Mesodermal cell (in vitro differentiated cells): ENCODE measurements at regions not wholly inside any gene's neighbourhood (a gene's known extent, or its start where the extent isn't known, plus 50 kb on each side); places are given as distances from the start of the nearest gene placed in this dataset.

ENCODE experiments used
- H3K27ac ChIP-seq: 2 replicates; pipeline ENCODE4 v1.7.0; 2013; ENCODE audit warnings: mild to moderate bottlenecking, low read depth, low read length, moderate library complexity; ENCODE audit not compliant: severe bottlenecking
- H3K36me3 ChIP-seq: 2 replicates; pipeline ENCODE4 v1.7.1; 2013; ENCODE audit warnings: mild to moderate bottlenecking, low read length, moderate library complexity; ENCODE audit not compliant: control insufficient read depth, insufficient read depth
- H3K4me1 ChIP-seq: one replicate; pipeline ENCODE4 v1.7.1; 2013; ENCODE audit warnings: mild to moderate bottlenecking, low read length; ENCODE audit not compliant: insufficient read depth, control insufficient read depth, poor library complexity, severe bottlenecking
- H3K4me3 ChIP-seq: 2 replicates; pipeline ENCODE4 v1.7.0; 2013; ENCODE audit warnings: low read length, control low read depth, mild to moderate bottlenecking; ENCODE audit not compliant: insufficient read depth, poor library complexity, severe bottlenecking; ENCODE audit errors: extremely low read depth
- H3K9me3 ChIP-seq: 2 replicates; pipeline ENCODE4 v1.7.1; 2013; ENCODE audit warnings: mild to moderate bottlenecking, low read length, moderate library complexity; ENCODE audit not compliant: control insufficient read depth
- WGBS, 2 experiments: methylation state at CpG; one replicate each; pipeline ENCODE4 v1.1.5; 2013; ENCODE audit warnings: missing lambda C conversion rate in 2 of 2; ENCODE audit not compliant: insufficient coverage in 2 of 2; 5-methylcytosine and 5-hydroxymethylcytosine counted together

GRCh38 chr13:53856573-53857195 is 828.1 kb downstream of the OLFM4 start:
- WGBS, 2 experiments: 100% methylated on average over 1 of the region's 2 CpGs; no CpG with 5 or more reads in 1 of the 2 experiments
- Histone ChIP-seq H3K27ac (no peak overlapping the region), H3K36me3 (no peaks in the 10 kb centered on the region), H3K4me3 (no peak overlapping the region), H3K9me3 (no peaks in the 10 kb centered on the region), H3K4me1 (no peaks in the 10 kb centered on the region)

DNA sequence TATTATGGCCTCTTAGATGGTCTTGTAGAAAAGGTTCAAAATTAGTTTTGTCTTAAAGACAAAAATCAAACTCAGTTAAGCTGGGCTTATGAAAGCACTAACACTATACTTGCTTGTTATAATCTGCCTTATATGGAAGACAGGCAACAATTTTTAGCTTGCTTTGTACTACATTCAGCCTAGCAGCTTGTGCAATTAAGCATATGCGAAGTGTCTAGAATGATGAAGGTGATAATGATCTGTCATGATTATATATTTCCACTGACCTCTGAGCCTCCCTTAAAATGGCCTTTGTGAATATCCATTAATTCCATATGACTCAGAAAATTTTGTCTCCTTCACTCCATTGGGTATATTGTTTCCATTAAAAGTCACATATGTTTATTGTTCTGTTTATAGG is 834.9 kb downstream of the OLFM4 start:
- no peaks in the 10 kb centered on the region for H3K9me3 ChIP-seq
- no peak overlapping the region for H3K27ac ChIP-seq
- WGBS, 2 experiments: no CpG with 5 or more reads among the region's 1 CpG
- H3K4me3 ChIP-seq: no peak overlapping the region
- no peaks in the 10 kb centered on the region for H3K36me3 ChIP-seq
- no peaks in the 10 kb centered on the region for H3K4me1 ChIP-seq

DNA sequence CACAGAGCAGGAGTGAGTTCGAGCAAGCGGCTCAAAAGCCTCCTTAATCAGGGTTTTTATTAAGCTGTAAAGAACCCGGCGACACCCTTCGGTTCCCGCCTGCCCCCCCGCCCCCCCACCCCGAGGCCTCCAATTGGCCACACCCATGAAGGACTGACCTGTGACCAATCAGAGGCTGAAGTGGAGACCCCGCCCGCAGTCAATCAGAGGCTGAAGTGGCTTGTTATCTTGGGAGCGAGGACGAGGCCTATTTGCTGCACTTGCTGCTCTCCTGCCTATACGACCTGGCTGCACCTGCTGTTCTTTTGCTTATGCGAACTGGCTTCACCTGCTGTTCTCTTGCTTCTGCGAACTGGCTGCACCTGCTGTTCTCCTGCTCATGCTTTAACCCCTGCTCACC is 844.9 kb downstream of the OLFM4 start:
- Histone ChIP-seq H3K36me3 (no peaks in the 10 kb centered on the region), H3K9me3 (no peaks in the 10 kb centered on the region), H3K4me1 (no peaks in the 10 kb centered on the region), H3K27ac (no peak overlapping the region), H3K4me3 (no peak overlapping the region)
- 89 to 93% methylated on average over 9 of the region's 15 CpGs for WGBS, 2 experiments

DNA sequence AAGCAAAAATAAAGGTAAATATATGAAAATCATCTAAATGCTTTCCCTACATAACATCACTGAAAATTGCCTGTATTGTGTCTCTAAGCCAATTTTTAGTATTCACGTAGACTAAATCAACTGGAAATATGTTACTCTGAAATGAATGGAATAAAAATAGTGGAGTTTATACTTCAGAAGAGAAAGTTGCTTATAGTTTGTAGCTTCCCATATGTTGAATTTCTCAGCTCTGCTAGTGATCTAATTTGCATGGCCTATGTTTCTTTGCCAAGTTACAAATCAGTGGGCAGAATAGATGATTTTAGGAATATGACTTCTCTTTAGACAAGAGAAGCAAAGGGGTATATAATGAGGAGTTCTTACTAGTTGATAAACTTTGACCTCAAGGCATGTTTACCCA is 850.2 kb downstream of the OLFM4 start:
- no CpG with 5 or more reads among the region's 1 CpG for WGBS, 2 experiments
- Histone ChIP-seq H3K27ac (no peak overlapping the region), H3K4me1 (no peaks in the 10 kb centered on the region), H3K4me3 (no peak overlapping the region), H3K9me3 (no peaks in the 10 kb centered on the region), H3K36me3 (no peaks in the 10 kb centered on the region)

GRCh38 chr13:53885997-53886396 is 857.4 kb downstream of the OLFM4 start:
- Histone ChIP-seq H3K9me3 (no peaks in the 10 kb centered on the region), H3K4me3 (no peak overlapping the region), H3K4me1 (no peaks in the 10 kb centered on the region), H3K36me3 (no peaks in the 10 kb centered on the region), H3K27ac (no peak overlapping the region)
- WGBS, 2 experiments: no CpG with 5 or more reads among the region's 1 CpG

GRCh38 chr13:53890696-53891095 is 862.1 kb downstream of the OLFM4 start:
- Histone ChIP-seq H3K9me3 (no peaks in the 10 kb centered on the region), H3K4me1 (no peaks in the 10 kb centered on the region), H3K4me3 (no peak overlapping the region), H3K27ac (no peak overlapping the region), H3K36me3 (no peaks in the 10 kb centered on the region)
- WGBS, 2 experiments: 60% methylated on average over 1 of the region's 2 CpGs; no CpG with 5 or more reads in 1 of the 2 experiments

- H3K36me3 ChIP-seq: no peaks in the 10 kb centered on the region
- no peak overlapping the region for H3K27ac ChIP-seq
- no peak overlapping the region for H3K4me3 ChIP-seq
- no peaks in the 10 kb centered on the region for H3K4me1 ChIP-seq
- no peaks in the 10 kb centered on the region for H3K9me3 ChIP-seq
These were observed 873.0 kb downstream of the OLFM4 start for GRCh38 chr13:53901593-53901992.

DNA sequence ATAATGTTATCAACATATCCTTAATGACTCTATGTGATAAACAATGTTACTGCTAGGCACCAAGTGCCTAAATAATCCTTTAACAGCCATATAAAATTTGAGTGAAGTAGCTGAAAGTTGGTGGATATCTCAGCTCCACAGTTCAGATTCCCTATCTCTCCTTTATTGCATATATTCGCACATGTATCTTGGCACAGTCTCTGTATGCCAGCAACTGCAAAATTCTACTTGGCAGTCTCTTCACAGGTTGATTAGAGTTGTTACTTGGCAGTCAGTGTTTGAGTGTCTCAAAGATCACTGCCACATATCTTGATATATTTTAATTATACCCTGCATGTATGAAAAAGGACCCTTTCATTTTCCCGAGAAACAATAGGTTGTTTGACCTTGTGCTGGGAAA is 879.3 kb downstream of the OLFM4 start:
- H3K36me3 ChIP-seq: no peaks in the 10 kb centered on the region
- H3K9me3 ChIP-seq: no peaks in the 10 kb centered on the region
- no peak overlapping the region for H3K4me3 ChIP-seq
- WGBS, 2 experiments: 83 to 100% methylated on average over 1 of the region's 2 CpGs
- no peak overlapping the region for H3K27ac ChIP-seq
- H3K4me1 ChIP-seq: no peaks in the 10 kb centered on the region

GRCh38 chr13:53920916-53921315 is 892.3 kb downstream of the OLFM4 start:
- no peaks in the 10 kb centered on the region for H3K9me3 ChIP-seq
- H3K36me3 ChIP-seq: no peaks in the 10 kb centered on the region
- no peak overlapping the region for H3K4me3 ChIP-seq
- 88 to 93% methylated on average over 9 to 10 of the region's 10 CpGs for WGBS, 2 experiments
- H3K4me1 ChIP-seq: no peaks in the 10 kb centered on the region
- no peak overlapping the region for H3K27ac ChIP-seq

GRCh38 chr13:53921473-53921872 is 892.9 kb downstream of the OLFM4 start:
- Histone ChIP-seq H3K4me1 (no peaks in the 10 kb centered on the region), H3K4me3 (no peak overlapping the region), H3K36me3 (no peaks in the 10 kb centered on the region), H3K9me3 (no peaks in the 10 kb centered on the region), H3K27ac (no peak overlapping the region)
- 91 to 92% methylated on average over 4 to 5 of the region's 13 CpGs for WGBS, 2 experiments

DNA sequence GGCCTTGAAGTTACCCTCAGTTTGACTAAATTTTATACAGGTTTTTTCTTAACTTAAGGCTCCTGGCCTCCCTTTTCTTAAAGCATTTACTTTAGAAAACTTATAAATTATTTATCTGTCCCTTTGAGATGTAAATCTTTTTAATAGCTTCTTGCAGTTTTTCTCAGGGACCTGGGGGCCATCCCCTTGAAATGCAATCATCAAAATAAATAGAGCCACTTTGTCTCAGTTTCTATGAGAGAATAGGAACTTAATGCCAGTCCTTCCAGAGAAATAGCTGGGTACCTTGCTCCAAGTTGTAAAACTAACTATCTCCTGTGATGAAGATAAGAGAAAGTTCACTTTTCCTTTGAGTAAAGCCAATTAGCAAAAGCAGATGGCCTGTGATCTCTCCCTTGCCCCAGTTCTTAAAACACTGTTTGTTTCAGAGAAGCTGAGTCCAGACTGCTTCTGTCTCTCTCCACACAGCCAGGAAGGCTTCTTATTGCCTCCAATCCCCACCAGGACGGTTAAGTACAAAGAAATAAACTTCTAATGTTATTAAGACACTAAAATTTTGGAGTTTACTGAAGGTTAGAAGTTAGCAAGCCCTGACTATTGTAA is 913.1 kb downstream of the OLFM4 start:
- Histone ChIP-seq H3K4me3 (no peak overlapping the region), H3K9me3 (no peaks in the 10 kb centered on the region), H3K36me3 (no peaks in the 10 kb centered on the region), H3K27ac (no peak overlapping the region), H3K4me1 (no peaks in the 10 kb centered on the region)
- WGBS, 2 experiments: no CpG with 5 or more reads among the region's 1 CpG
